ENCODE measurements at regions not wholly inside any gene's neighbourhood (a gene's known extent, or its start where the extent isn't known, plus 50 kb on each side); places are given as distances from the start of the nearest gene placed in this dataset.

- no peak for TF ChIP-seq POLR2A (IDR thresholded peaks at IDR 0.05; ENCODE audit: low read length)
- TF ChIP-seq GATA1 (IDR thresholded peaks at IDR 0.05; ENCODE audit: low read depth, low read length), result no peak
Measured at GRCh38 chr21:15272171-15272570, 207.4 kb upstream of the NRIP1 start.

Data from erythroblast (primary cell).